ENCODE measurements at regions not wholly inside any gene's neighbourhood (a gene's known extent, or its start where the extent isn't known, plus 50 kb on each side); places are given as distances from the start of the nearest gene placed in this dataset.
"Not testable (repeated sequence)": the region's sequence is repeated elsewhere in the genome, so short reads cannot be mapped to it uniquely, and the experiment has no call there.

GRCh38 chr17:63185420-63185819 is 219.4 kb downstream of the TANC2 start:
- DNase-seq = peak in 1 of 2 experiments; percentile 16

- no peak for DNase-seq
Measured at GRCh38 chr17:63189082-63189481, 223.0 kb downstream of the TANC2 start.

GRCh38 chr17:63189930-63190329 is 223.9 kb downstream of the TANC2 start:
- DNase-seq = no peak

- no peak for DNase-seq
Measured at GRCh38 chr17:63190821-63191370, 224.9 kb downstream of the TANC2 start.

- no peak for DNase-seq
Measured at GRCh38 chr17:63191610-63192009, 225.6 kb downstream of the TANC2 start.

GRCh38 chr17:63193827-63194226 is 227.8 kb downstream of the TANC2 start:
- no peak for DNase-seq

GRCh38 chr17:63196772-63197335 is 230.8 kb downstream of the TANC2 start:
- no peak for DNase-seq

- no peak for DNase-seq
Measured at GRCh38 chr17:63203652-63204051, 237.6 kb downstream of the TANC2 start.

GRCh38 chr17:63221939-63222338 is 224.2 kb downstream of the CYB561 start:
- no peak for DNase-seq

GRCh38 chr17:63222655-63223054 is 223.5 kb downstream of the CYB561 start:
- peak in 1 of 2 experiments; percentile 13 for DNase-seq

- DNase-seq = no peak
Measured at GRCh38 chr17:63223212-63223911, 222.7 kb downstream of the CYB561 start.

GRCh38 chr17:63224644-63225043 is 221.5 kb downstream of the CYB561 start:
- DNase-seq = no peak

- not testable (repeated sequence) for DNase-seq
Measured at GRCh38 chr17:63226720-63227119, 219.4 kb downstream of the CYB561 start.

GRCh38 chr17:63231015-63231620 is 215.0 kb downstream of the CYB561 start:
- DNase-seq = not testable (repeated sequence)

- no peak for DNase-seq
Measured at GRCh38 chr17:63232565-63233310, 213.4 kb downstream of the CYB561 start.

GRCh38 chr17:63240106-63240505 is 206.0 kb downstream of the CYB561 start:
- DNase-seq = no peak

GRCh38 chr17:63246344-63246743 is 199.8 kb downstream of the CYB561 start:
- no peak for DNase-seq

GRCh38 chr17:63247706-63248105 is 198.4 kb downstream of the CYB561 start:
- no peak for DNase-seq

- DNase-seq = no peak
Measured at GRCh38 chr17:63249256-63250004, 196.7 kb downstream of the CYB561 start.

GRCh38 chr17:63250830-63251229 is 195.3 kb downstream of the CYB561 start:
- DNase-seq = no peak

- DNase-seq = no peak
Measured at GRCh38 chr17:63258785-63259184, 187.3 kb downstream of the CYB561 start.

- DNase-seq = no peak
Measured at GRCh38 chr17:63262751-63263476, 183.2 kb downstream of the CYB561 start.

Data from NCI-H524 (cell line).